K562 (cell line): ENCODE measurements at regions not wholly inside any gene's neighbourhood (a gene's known extent, or its start where the extent isn't known, plus 50 kb on each side); places are given as distances from the start of the nearest gene placed in this dataset.
"Not testable (repeated sequence)": the region's sequence is repeated elsewhere in the genome, so short reads cannot be mapped to it uniquely, and the experiment has no call there.

Source experiments
- ATAC-seq: fragments of 200-7000 bp; cut with Tn5 transposase; 3 replicates; pipeline ENCODE4 v1.9.1; 2020; ENCODE audit warnings: moderate library complexity
- BruUV-seq: library from RNA; stranded (reverse); fragments of 400-500 nt; replicated peaks from 2 replicates; lab custom pipeline; 2021; lab: Mats Ljungman, UMichigan
- CTCF ChIA-PET: fragments of 300-600 bp; formaldehyde crosslinking; extraction: SDS; loops from one replicate; lab custom pipeline; 2021; ENCODE audit warnings: low intra/inter-chr PET ratio; lab: Yijun Ruan, JAX
- POLR2A ChIA-PET: fragments of 300-600, 350-650 bp; sonication (Branson Sonifier 250); formaldehyde crosslinking; extraction: SDS; loops from one replicate; lab custom pipeline; 2021; ENCODE audit warnings: antibody characterized with exemption, inconsistent platforms; lab: Yijun Ruan, JAX
- DNase-seq, 4 experiments: peaks; one replicate each; pipeline versions ENCODE4 v3.0.0 to v3.0.0-alpha.2; 2011 to 2018; ENCODE audit warnings: low spot score in 3 of 4, mixed read lengths in 3 of 4; ENCODE audit errors: extremely low read depth in 1 of 4
- FAIRE-seq: peaks from 2 replicates; lab custom pipeline; 2011; peaks lifted over from hg19 to GRCh38; lab: Jason Lieb, UNC
- H2AFZ ChIP-seq: 2 replicates; pipeline ENCODE4 v1.6.0; 2011; ENCODE audit warnings: low read depth, low read length, control low read depth, inconsistent platforms
- H3K27ac ChIP-seq: fragments of 200-600 bp; 3 replicates; pipeline ENCODE4 v1.8.0; 2011; ENCODE audit warnings: low read depth, mild to moderate bottlenecking, control low read depth, inconsistent platforms, low read length, moderate library complexity, mixed read lengths; ENCODE audit errors: extremely low read depth
- H3K27me3 ChIP-seq, 2 experiments: fragments of 300-600 bp in 1 of 2; 2 replicates in 1 of 2; 3 replicates in 1 of 2; pipeline versions ENCODE4 v1.6.0 to v1.8.0; 2011; ENCODE audit warnings: inconsistent platforms in 2 of 2, low read length in 2 of 2, mild to moderate bottlenecking in 1 of 2, mixed read lengths in 1 of 2, moderate library complexity in 1 of 2; ENCODE audit not compliant: control insufficient read depth in 2 of 2, insufficient read depth in 2 of 2
- H3K36me3 ChIP-seq: fragments of 300-600 bp; 3 replicates; pipeline ENCODE4 v1.8.0; 2011; ENCODE audit warnings: mild to moderate bottlenecking, low read length, inconsistent platforms; ENCODE audit not compliant: control insufficient read depth, insufficient read depth
- H3K4me1 ChIP-seq, 2 experiments: fragments of 200-600 bp in 1 of 2; replicated peaks in 1 of 2; 2 replicates in 1 of 2; 3 replicates in 1 of 2; pipeline versions ENCODE4 v1.5.1 to v1.8.0; 2011; ENCODE audit warnings: inconsistent platforms in 2 of 2, low read length in 2 of 2, mild to moderate bottlenecking in 1 of 2, mixed read lengths in 1 of 2, moderate library complexity in 1 of 2; ENCODE audit not compliant: control insufficient read depth in 2 of 2, insufficient read depth in 2 of 2
- H3K4me2 ChIP-seq: 2 replicates; pipeline ENCODE4 v1.6.1; 2011; ENCODE audit warnings: low read length, control low read depth, inconsistent platforms, mixed read lengths; ENCODE audit not compliant: insufficient read depth
- H3K4me3 ChIP-seq: fragments of 200-600 bp; sonication (generic), shearing (Covaris generic); 2 replicates; pipeline ENCODE4 v1.5.1; 2016; ENCODE audit warnings: control low read depth, inconsistent platforms
- H3K79me2 ChIP-seq: fragments of 200-600 bp; 3 replicates; pipeline ENCODE4 v1.8.0; 2011; ENCODE audit warnings: low read length, inconsistent platforms; ENCODE audit not compliant: control insufficient read depth, insufficient read depth
- H3K9ac ChIP-seq, 2 experiments: 2 replicates each; pipeline versions ENCODE4 v1.6.0 to v1.6.1; 2011; ENCODE audit warnings: low read depth in 2 of 2, low read length in 2 of 2, control low read depth in 1 of 2, inconsistent platforms in 1 of 2, mild to moderate bottlenecking in 1 of 2, mixed read lengths in 1 of 2; ENCODE audit not compliant: insufficient read depth in 1 of 2
- H3K9me1 ChIP-seq: one replicate; pipeline ENCODE4 v1.6.0; 2011; ENCODE audit warnings: inconsistent platforms, mild to moderate bottlenecking, low read length, moderate library complexity; ENCODE audit not compliant: control insufficient read depth, insufficient read depth
- H3K9me3 ChIP-seq: replicated peaks from 2 replicates; pipeline ENCODE4 v1.5.1; 2011; ENCODE audit warnings: low read depth, low read length, inconsistent platforms; ENCODE audit not compliant: control insufficient read depth, insufficient read depth
- H4K20me1 ChIP-seq: replicated peaks from 2 replicates; pipeline ENCODE4 v1.6.1; 2011; ENCODE audit warnings: low read length, inconsistent platforms, mixed read lengths; ENCODE audit not compliant: control insufficient read depth, insufficient read depth
- COPS2 ChIP-seq: fragments of 450-650 bp; conservative IDR thresholded peaks from 2 replicates; pipeline ENCODE4 v1.6.1; 2016; ENCODE audit warnings: mild to moderate bottlenecking, moderate library complexity
- PHTF2 ChIP-seq: fragments of 250-450 bp; sonication (Bioruptor Pico); IDR thresholded peaks from 2 replicates; pipeline ENCODE4 v1.5.0; 2021; ENCODE audit warnings: mild to moderate bottlenecking
- ZNF431 ChIP-seq: sonication (generic); formaldehyde crosslinking; IDR thresholded peaks from 2 replicates; pipeline ENCODE4 v1.8.0; 2022; ENCODE audit warnings: mild to moderate bottlenecking, missing genetic modification reagents
- WGBS: fragments of 100-300 bp; shearing (Covaris generic); methylation state at CpG from one replicate; pipeline ENCODE4 v1.1.6; 2016; ENCODE audit warnings: low coverage, mixed read lengths; ENCODE audit not compliant: insufficient coverage; ENCODE audit errors: missing lambda C conversion rate; 5-methylcytosine and 5-hydroxymethylcytosine counted together
- in situ Hi-C: fragments of 300-500 bp; cut with MboI; formaldehyde crosslinking; loops from 4 replicates; pipeline ENCODE4 v1.15.0; 2018; ENCODE audit warnings: inconsistent platforms, mixed read lengths
- intact Hi-C: fragments of 100-400 bp; cut with micrococcal nuclease; formaldehyde crosslinking; loops from 2 replicates; pipeline ENCODE4 v1.14.2; 2022
- TF ChIP-seq, protein P1 (sequence below): IDR thresholded peaks from 3 replicates; pipeline ENCODE4 v1.6.1; 2011; ENCODE audit warnings: borderline replicate concordance, mild to moderate bottlenecking; ENCODE audit not compliant: insufficient read length, insufficient read depth

DNA sequence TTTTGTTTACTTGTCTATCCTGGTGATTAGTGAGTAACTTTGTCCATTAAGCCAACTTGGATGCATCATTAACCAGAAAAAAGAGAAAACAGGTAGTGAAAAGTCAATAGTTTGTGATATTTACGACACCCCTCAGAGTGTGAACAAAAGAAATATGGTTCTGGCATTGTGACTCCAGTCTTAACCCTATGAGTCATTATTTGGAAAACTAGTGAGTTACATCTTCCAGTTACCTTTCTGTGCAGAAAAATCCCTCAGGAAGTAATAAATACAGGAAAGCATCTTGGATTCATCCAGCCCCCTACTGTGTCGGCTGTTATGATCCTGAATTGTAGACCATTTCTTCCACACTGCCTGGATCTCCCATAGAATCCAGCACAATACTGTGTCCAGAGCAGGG, 379.1 kb downstream of the GALC start:
- FAIRE-seq (no peak), DNase-seq (no peak), ATAC-seq (no peak)
- ChIA-PET CTCF (no interaction called here), POLR2A (no interaction called here)
- H3K79me2 ChIP-seq = no peaks in the 10 kb centered on the region
- BruUV-seq = no TSS peak
- H3K9ac ChIP-seq = no peak overlapping the region
- H3K9me3 ChIP-seq = no peaks in the 10 kb centered on the region
- in situ Hi-C loops (no loop called here), intact Hi-C loops (no loop called here)
- no peaks in the 10 kb centered on the region for H3K9me1 ChIP-seq
- H2AFZ ChIP-seq = no peak overlapping the region
- H3K27me3 ChIP-seq = no peaks in the 10 kb centered on the region
- no peak overlapping the region for H3K27ac ChIP-seq
- no peaks in the 10 kb centered on the region for H4K20me1 ChIP-seq
- H3K4me3 ChIP-seq = no peak overlapping the region
- H3K4me2 ChIP-seq = no peak overlapping the region
- no peak for TF ChIP-seq PHTF2 (CRISPR knock-in tag)
- no peak for TF ChIP-seq COPS2
- TF ChIP-seq, protein P1, sequence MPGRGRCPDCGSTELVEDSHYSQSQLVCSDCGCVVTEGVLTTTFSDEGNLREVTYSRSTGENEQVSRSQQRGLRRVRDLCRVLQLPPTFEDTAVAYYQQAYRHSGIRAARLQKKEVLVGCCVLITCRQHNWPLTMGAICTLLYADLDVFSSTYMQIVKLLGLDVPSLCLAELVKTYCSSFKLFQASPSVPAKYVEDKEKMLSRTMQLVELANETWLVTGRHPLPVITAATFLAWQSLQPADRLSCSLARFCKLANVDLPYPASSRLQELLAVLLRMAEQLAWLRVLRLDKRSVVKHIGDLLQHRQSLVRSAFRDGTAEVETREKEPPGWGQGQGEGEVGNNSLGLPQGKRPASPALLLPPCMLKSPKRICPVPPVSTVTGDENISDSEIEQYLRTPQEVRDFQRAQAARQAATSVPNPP = no peak
- no peaks in the 10 kb centered on the region for H3K4me1 ChIP-seq
- H3K36me3 ChIP-seq = no peaks in the 10 kb centered on the region
- WGBS = 5% methylated on average over 2 of the region's 2 CpGs

DNA sequence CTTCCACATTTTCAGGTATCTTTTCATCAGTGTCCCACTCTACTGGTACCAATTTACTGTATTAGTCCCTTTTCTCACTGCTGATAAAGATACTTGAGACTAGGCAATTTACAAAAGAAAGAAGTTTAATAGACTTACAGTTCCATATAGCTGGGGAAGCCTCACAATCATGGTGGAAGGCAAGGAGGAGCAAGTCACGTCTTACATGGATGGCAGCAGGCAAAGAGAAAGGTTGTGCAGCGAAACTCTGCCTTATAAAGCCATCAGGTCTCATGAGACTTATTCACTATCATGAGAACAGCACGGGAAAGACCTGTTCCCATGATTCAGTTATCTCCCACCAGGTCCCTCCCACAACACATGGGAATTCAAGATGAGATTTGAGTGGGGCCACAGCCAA, 385.9 kb downstream of the GALC start:
- H4K20me1 ChIP-seq, DNase-seq, FAIRE-seq, H3K9me3 ChIP-seq, BruUV-seq, H3K27me3 ChIP-seq, POLR2A ChIA-PET, H3K4me3 ChIP-seq, H3K9me1 ChIP-seq, H3K4me2 ChIP-seq, H3K36me3 ChIP-seq, ATAC-seq, in situ Hi-C loops, H3K4me1 ChIP-seq, H3K79me2 ChIP-seq, CTCF ChIA-PET, H3K9ac ChIP-seq, H2AFZ ChIP-seq, intact Hi-C loops, H3K27ac ChIP-seq: not testable (repeated sequence)
- peak; percentile 77 for TF ChIP-seq ZNF431 (CRISPR knock-in tag)
- 20% methylated on average over 1 of the region's 3 CpGs for WGBS
